Spleen (tissue), 11 donors: ENCODE measurements at regions not wholly inside any gene's neighbourhood (a gene's known extent, or its start where the extent isn't known, plus 50 kb on each side); places are given as distances from the start of the nearest gene placed in this dataset.

Experiments
- DNase-seq: peaks from one replicate; pipeline ENCODE4 v3.0.0-alpha.2; 2020
- H3K27ac ChIP-seq, 8 donors: fragments of 200-600 bp; sonication (generic) in 7 of 8; 1 replicate in 4 of 8; 2 replicates in 4 of 8; pipeline versions ENCODE4 v1.5.0 to v1.8.0; 2016 to 2021; ENCODE audit warnings: inconsistent platforms in 4 of 8, mild to moderate bottlenecking in 4 of 8, moderate library complexity in 1 of 8
- H3K27me3 ChIP-seq, 7 donors: fragments of 200-600 bp; sonication (generic) in 6 of 7; replicated peaks in 1 of 7; 1 replicate in 4 of 7; 2 replicates in 3 of 7; pipeline versions ENCODE4 v1.5.0 to v1.8.0; 2016 to 2021; ENCODE audit warnings: inconsistent platforms in 3 of 7, mild to moderate bottlenecking in 1 of 7
- H3K36me3 ChIP-seq, 6 donors: fragments of 200-600 bp; sonication (generic) in 5 of 6; 1 replicate in 4 of 6; 2 replicates in 2 of 6; pipeline versions ENCODE4 v1.5.0 to v1.8.0; 2016 to 2021; ENCODE audit warnings: inconsistent platforms in 2 of 6
- H3K4me1 ChIP-seq, 6 donors: fragments of 200-600 bp; sonication (generic) in 5 of 6; 1 replicate in 3 of 6; 2 replicates in 3 of 6; pipeline versions ENCODE4 v1.5.0 to v1.8.0; 2016 to 2021; ENCODE audit warnings: inconsistent platforms in 3 of 6
- H3K4me3 ChIP-seq, 8 donors: fragments of 200-600 bp; sonication (generic) in 7 of 8; 1 replicate in 4 of 8; 2 replicates in 4 of 8; pipeline versions ENCODE4 v1.5.0 to v1.8.0; 2016 to 2021; ENCODE audit warnings: inconsistent platforms in 4 of 8, mild to moderate bottlenecking in 4 of 8, moderate library complexity in 2 of 8
- H3K9me3 ChIP-seq, 8 donors: fragments of 200-600 bp; sonication (generic) in 7 of 8; 1 replicate in 4 of 8; 2 replicates in 4 of 8; pipeline versions ENCODE4 v1.5.0 to v1.8.0; 2016 to 2021; ENCODE audit warnings: inconsistent platforms in 4 of 8
- POLR2A ChIP-seq, 3 donors: fragments of 450-650 bp; IDR thresholded peaks; one replicate each; pipeline ENCODE4 v1.5.1; 2017; ENCODE audit warnings: antibody characterized with exemption in 3 of 3, mild to moderate bottlenecking in 1 of 3
- POLR2AphosphoS5 ChIP-seq, 3 donors: sonication (generic); formaldehyde crosslinking; IDR thresholded peaks; one replicate each; pipeline ENCODE4 v1.5.1; 2017; ENCODE audit warnings: antibody characterized with exemption in 3 of 3
- WGBS, 5 donors: extraction: QIAGEN DNeasy Blood & Tissue Kit in 3 of 5; methylation state at CpG; one replicate each; pipeline versions ENCODE4 v1.1.5 to v1.1.7; 2013 to 2018; 5-methylcytosine and 5-hydroxymethylcytosine counted together
- intact Hi-C: fragments of 100-400 bp; cut with DNase I; formaldehyde crosslinking; loops from one replicate; pipeline ENCODE4 v1.15.0; 2023; ENCODE audit warnings: low total_unique reads
- TF ChIP-seq, protein P1 (sequence below), 11 experiments: fragments of 200-600 bp in 7 of 11; fragments of 450-650 bp in 4 of 11; sonication (generic) in 4 of 11; IDR thresholded peaks in 8 of 11; conservative IDR thresholded peaks in 3 of 11; 1 replicate in 7 of 11; 2 replicates in 4 of 11; pipeline versions ENCODE4 v1.4.0 to v1.8.0; 2016 to 2021; ENCODE audit warnings: antibody characterized with exemption in 11 of 11, inconsistent platforms in 4 of 11, mild to moderate bottlenecking in 1 of 11
- donor health status: healthy with polysubstance abuse.
- donor health status: DM: no; HTN: no; CAD: no; lungs with moderate emphysema.
- donor health status: DM: no; HTN: no; CAD: no.
- donor health status: Bipolar disorder and iron deficiency.
- donor health status: healthy.
- donor health status: DM: no; HTN: no; CAD: no.
- donor health status: DM: yes; HTN: yes; CAD: no.

DNA sequence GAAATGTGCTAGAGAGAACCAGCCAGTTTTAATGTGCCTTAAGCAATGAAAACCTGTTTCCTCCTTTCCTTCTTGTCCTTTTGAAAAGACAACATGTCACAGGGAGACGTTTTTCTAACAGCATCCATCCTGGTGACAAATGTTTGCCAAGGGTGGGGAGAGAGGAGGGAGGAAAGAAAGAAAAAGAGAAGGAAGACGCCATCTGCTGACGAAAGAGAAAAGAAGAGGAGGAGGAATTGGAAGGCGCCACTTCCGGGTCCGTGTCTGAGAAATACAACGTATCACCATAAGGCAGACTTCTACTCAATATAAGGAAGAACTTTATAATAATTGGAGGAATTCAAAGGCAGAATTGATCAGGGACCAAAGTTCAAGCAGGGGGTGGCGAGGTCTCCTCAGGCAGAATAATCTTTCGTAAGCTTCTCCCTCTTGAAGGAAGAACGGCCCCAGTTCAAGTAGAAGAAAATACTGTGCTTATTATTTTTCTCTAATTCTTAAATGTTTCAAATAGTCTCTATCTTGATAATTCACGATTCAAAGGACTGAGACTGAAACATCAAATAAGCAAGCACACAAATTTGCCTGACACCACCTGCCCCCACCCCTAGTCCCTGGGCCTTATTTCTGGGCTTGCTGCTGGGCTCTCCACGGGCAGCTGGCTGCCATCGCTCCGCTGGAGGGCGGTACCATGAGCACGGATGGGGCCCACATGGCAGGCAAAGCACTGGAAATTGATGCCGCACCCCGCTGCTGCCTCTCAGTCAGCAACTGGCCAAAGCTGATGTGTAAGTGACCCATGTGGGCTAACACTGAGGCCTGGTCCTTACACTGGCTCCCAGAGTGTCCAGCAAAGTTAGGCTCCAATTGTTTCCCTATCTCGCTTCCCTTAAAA is 273.7 kb upstream of the KLF14 start:
- Histone ChIP-seq H3K27me3 (no peaks in the 10 kb centered on the region), H3K27ac (peak overlapping the region; percentile 49 to 82 (median 76)), H3K36me3 (peaks cover 0 to 8% (median 0%) of the 10 kb centered on the region in 6 donors), H3K4me1 (peaks cover 66 to 96% (median 78%) of the 10 kb centered on the region in 6 donors), H3K4me3 (no peak overlapping the region), H3K9me3 (peaks cover 0 to 6% (median under 1%) of the 10 kb centered on the region in 8 donors)
- WGBS, 5 donors, result 41 to 46% (median 41%) methylated on average over 19 of the region's 19 CpGs
- no peak for TF ChIP-seq POLR2A (IDR thresholded peaks at IDR 0.05)
- TF ChIP-seq, protein P1, sequence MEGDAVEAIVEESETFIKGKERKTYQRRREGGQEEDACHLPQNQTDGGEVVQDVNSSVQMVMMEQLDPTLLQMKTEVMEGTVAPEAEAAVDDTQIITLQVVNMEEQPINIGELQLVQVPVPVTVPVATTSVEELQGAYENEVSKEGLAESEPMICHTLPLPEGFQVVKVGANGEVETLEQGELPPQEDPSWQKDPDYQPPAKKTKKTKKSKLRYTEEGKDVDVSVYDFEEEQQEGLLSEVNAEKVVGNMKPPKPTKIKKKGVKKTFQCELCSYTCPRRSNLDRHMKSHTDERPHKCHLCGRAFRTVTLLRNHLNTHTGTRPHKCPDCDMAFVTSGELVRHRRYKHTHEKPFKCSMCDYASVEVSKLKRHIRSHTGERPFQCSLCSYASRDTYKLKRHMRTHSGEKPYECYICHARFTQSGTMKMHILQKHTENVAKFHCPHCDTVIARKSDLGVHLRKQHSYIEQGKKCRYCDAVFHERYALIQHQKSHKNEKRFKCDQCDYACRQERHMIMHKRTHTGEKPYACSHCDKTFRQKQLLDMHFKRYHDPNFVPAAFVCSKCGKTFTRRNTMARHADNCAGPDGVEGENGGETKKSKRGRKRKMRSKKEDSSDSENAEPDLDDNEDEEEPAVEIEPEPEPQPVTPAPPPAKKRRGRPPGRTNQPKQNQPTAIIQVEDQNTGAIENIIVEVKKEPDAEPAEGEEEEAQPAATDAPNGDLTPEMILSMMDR (IDR thresholded peaks at IDR 0.05 in 8 of 11, conservative IDR thresholded peaks at IDR 0.05 in 3 of 11), result peak; percentile 38 to 80 (median 73)
- peak; percentile 62 to 74 (median 66) for TF ChIP-seq POLR2AphosphoS5 (IDR thresholded peaks at IDR 0.05)
- peak; percentile 84 for DNase-seq
- intact Hi-C loops, result no loop called here

DNA sequence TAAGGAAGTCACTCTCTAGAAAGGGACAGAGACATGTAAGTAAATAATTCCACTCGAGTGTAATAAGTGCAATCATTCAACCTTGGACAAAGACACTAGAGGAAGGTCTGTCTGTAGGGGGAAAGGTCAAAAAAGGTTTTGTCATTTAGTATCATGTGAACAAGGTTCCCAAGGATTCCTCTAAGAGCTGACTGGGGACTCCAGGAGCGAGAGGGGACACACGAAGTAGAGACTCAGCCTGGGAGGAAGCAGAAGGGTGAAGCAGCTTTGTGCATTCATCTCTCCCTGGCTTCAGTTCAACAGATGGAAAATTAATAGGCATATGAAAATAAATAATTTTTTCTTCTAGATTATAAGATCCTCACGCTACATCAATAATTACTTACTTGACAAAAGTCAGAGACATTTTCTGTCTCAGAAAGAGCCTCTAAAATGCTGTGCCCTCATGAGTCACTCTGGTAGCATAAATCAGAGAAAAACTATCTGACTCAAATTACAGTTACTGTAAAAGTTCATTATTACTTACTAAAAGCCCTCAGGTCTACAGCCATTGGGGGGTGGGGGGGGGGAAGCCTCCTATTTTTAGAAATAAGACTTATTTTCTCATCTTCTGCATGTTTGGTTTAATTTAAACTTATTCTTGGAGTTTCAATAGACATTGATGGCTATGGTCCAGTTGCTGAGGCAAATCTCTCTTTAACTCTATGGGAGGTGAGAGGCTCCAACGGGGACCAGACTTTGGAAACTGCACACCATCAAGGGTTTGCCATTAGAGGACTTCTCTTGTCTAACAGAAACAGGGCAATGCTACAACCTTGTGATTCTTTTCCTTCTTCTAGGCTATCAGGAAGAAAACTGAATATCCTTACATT is 275.1 kb upstream of the KLF14 start:
- Histone ChIP-seq H3K27ac (peak overlapping the region in 7 of 8 donors; percentile 69 to 82 (median 77)), H3K4me3 (no peak overlapping the region), H3K36me3 (peaks cover 0 to 8% (median 0%) of the 10 kb centered on the region in 6 donors), H3K9me3 (no peaks in the 10 kb centered on the region), H3K27me3 (no peaks in the 10 kb centered on the region), H3K4me1 (peaks cover 75 to 96% (median 88%) of the 10 kb centered on the region in 6 donors)
- WGBS, 5 donors, result 46 to 65% (median 52%) methylated on average over 5 of the region's 5 CpGs
- no peak for DNase-seq
- intact Hi-C loops, result no loop called here
- TF ChIP-seq POLR2A (IDR thresholded peaks at IDR 0.05) (no peak), POLR2AphosphoS5 (IDR thresholded peaks at IDR 0.05) (no peak)
- TF ChIP-seq, protein P1 (IDR thresholded peaks at IDR 0.05 in 8 of 11, conservative IDR thresholded peaks at IDR 0.05 in 3 of 11), result no peak

DNA sequence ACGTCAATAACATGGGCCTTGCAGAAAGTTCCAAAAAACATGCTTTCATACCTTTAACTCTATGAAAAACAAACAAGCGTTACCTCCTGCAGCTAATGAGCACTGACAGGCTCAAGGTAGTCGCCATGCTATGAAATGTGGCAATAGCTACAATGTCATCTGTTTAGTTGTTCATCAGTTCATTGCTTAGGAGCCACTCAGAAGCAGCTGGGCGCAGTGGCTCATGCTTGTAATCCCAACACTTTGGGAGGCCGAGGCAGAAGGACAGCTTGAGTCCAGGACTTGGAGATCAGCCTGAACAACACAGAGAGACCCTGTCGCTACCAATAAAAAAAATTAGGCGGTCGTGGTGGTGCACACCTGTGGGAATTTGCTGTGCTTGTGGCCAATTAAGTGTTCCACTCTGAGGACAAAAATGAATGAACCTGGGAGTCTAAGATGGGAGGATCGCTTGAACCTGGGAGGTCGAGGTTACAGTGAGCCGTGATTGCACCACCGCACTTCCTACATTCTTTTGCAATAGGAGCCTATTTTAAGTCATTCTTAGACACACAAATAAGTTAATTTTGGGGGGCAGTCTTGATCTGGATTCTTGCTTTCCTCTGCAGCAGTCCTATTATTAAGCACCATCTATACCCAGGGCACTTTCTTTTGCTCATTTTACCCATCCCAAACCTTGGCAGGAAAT is 276.2 kb upstream of the KLF14 start:
- TF ChIP-seq, protein P1 (IDR thresholded peaks at IDR 0.05 in 8 of 11, conservative IDR thresholded peaks at IDR 0.05 in 3 of 11), result no peak
- no peak for TF ChIP-seq POLR2A (IDR thresholded peaks at IDR 0.05)
- Histone ChIP-seq H3K27ac (peak overlapping the region in 7 of 8 donors; percentile 44 to 82 (median 77)), H3K4me3 (no peak overlapping the region), H3K27me3 (no peaks in the 10 kb centered on the region), H3K36me3 (peaks cover 0 to 5% (median 0%) of the 10 kb centered on the region in 6 donors), H3K4me1 (peaks cover 74 to 96% (median 85%) of the 10 kb centered on the region in 6 donors), H3K9me3 (no peaks in the 10 kb centered on the region)
- intact Hi-C loops, result no loop called here
- WGBS, 5 donors, result 72 to 83% (median 81%) methylated on average over 12 of the region's 12 CpGs
- no peak for DNase-seq
